HCT116 (cell line): ENCODE measurements at regions not wholly inside any gene's neighbourhood (a gene's known extent, or its start where the extent isn't known, plus 50 kb on each side); places are given as distances from the start of the nearest gene placed in this dataset.

Experiments used
- EZH2 ChIP-seq: fragments of 200-600 bp; sonication (generic); IDR thresholded peaks from 2 replicates; pipeline ENCODE4 v1.6.1; 2017; ENCODE audit warnings: antibody characterized with exemption, mixed run types
- FOSL1 ChIP-seq: IDR thresholded peaks from 2 replicates; pipeline ENCODE4 v1.6.1; 2012; ENCODE audit warnings: low read depth
- JUND ChIP-seq: IDR thresholded peaks from 2 replicates; pipeline ENCODE4 v1.6.1; 2012
- POLR2A ChIP-seq: IDR thresholded peaks from 2 replicates; pipeline ENCODE4 v1.7.0; 2011; ENCODE audit warnings: borderline replicate concordance; ENCODE audit not compliant: insufficient read depth, insufficient read length; ENCODE audit errors: extremely low read depth
- POLR2AphosphoS5 ChIP-seq: IDR thresholded peaks from 2 replicates; pipeline ENCODE4 v1.6.1; 2011; ENCODE audit warnings: mild to moderate bottlenecking, low read depth, low read length, moderate library complexity
- RAD21 ChIP-seq: IDR thresholded peaks from 2 replicates; pipeline ENCODE4 v1.6.1; 2012; ENCODE audit warnings: low read depth, mild to moderate bottlenecking
- SIN3A ChIP-seq: IDR thresholded peaks from 2 replicates; pipeline ENCODE4 v1.6.1; 2012; ENCODE audit warnings: low read depth
- YY1 ChIP-seq: IDR thresholded peaks from 2 replicates; pipeline ENCODE4 v1.6.1; 2011; ENCODE audit warnings: low read length, low read depth, moderate library complexity, mild to moderate bottlenecking; ENCODE audit not compliant: insufficient replicate concordance; ENCODE audit errors: extremely low read depth
- TF ChIP-seq, protein P1 (sequence below), 3 experiments: fragments of 200-600 bp in 1 of 3; sonication (generic) in 1 of 3; IDR thresholded peaks in 2 of 3; conservative IDR thresholded peaks in 1 of 3; 2 replicates each; pipeline ENCODE4 v1.5.1; 2012 to 2017; ENCODE audit warnings: low read depth in 2 of 3, low read length in 2 of 3, antibody characterized with exemption in 1 of 3, borderline replicate concordance in 1 of 3, control low read depth in 1 of 3, mild to moderate bottlenecking in 1 of 3, mixed read lengths in 1 of 3, mixed run types in 1 of 3, moderate library complexity in 1 of 3; ENCODE audit not compliant: insufficient read depth in 1 of 3
- TF ChIP-seq, protein P2 (sequence below): IDR thresholded peaks from 2 replicates; pipeline ENCODE4 v1.6.1; 2012
- TF ChIP-seq, protein P3 (sequence below): IDR thresholded peaks from 2 replicates; pipeline ENCODE4 v1.6.1; 2012; ENCODE audit warnings: low read depth

DNA sequence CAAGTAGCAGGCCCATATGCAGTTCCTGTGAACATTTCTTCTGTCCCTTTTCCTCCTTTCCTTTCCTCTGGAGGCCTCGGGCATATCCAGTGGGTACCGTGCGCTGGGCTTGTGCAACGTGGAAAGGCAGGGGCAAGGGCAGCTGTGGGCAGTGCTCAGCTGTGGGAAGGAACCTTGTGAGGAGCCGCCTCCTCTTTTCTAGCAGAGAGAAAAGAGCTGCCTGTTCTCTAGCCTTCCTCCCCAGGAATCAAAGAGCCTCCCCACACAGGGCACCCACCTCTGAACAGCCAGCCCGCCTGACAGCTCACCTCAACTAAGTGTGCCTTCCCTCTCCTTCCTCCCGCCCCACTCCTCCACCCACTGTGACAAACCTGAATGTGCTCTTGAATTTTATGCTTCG, 143.3 kb upstream of the HDDC2 start:
- TF ChIP-seq, protein P1, sequence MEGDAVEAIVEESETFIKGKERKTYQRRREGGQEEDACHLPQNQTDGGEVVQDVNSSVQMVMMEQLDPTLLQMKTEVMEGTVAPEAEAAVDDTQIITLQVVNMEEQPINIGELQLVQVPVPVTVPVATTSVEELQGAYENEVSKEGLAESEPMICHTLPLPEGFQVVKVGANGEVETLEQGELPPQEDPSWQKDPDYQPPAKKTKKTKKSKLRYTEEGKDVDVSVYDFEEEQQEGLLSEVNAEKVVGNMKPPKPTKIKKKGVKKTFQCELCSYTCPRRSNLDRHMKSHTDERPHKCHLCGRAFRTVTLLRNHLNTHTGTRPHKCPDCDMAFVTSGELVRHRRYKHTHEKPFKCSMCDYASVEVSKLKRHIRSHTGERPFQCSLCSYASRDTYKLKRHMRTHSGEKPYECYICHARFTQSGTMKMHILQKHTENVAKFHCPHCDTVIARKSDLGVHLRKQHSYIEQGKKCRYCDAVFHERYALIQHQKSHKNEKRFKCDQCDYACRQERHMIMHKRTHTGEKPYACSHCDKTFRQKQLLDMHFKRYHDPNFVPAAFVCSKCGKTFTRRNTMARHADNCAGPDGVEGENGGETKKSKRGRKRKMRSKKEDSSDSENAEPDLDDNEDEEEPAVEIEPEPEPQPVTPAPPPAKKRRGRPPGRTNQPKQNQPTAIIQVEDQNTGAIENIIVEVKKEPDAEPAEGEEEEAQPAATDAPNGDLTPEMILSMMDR (IDR thresholded peaks at IDR 0.05 in 2 of 3, conservative IDR thresholded peaks at IDR 0.05 in 1 of 3; ENCODE audit: borderline replicate concordance in 1 of 3, insufficient read depth in 1 of 3, low read depth in 2 of 3, low read length in 2 of 3) = no peak
- TF ChIP-seq JUND = no peak
- TF ChIP-seq YY1 = no peak
- TF ChIP-seq, protein P2, sequence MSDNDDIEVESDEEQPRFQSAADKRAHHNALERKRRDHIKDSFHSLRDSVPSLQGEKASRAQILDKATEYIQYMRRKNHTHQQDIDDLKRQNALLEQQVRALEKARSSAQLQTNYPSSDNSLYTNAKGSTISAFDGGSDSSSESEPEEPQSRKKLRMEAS = no peak
- no peak for TF ChIP-seq POLR2AphosphoS5
- TF ChIP-seq, protein P3, sequence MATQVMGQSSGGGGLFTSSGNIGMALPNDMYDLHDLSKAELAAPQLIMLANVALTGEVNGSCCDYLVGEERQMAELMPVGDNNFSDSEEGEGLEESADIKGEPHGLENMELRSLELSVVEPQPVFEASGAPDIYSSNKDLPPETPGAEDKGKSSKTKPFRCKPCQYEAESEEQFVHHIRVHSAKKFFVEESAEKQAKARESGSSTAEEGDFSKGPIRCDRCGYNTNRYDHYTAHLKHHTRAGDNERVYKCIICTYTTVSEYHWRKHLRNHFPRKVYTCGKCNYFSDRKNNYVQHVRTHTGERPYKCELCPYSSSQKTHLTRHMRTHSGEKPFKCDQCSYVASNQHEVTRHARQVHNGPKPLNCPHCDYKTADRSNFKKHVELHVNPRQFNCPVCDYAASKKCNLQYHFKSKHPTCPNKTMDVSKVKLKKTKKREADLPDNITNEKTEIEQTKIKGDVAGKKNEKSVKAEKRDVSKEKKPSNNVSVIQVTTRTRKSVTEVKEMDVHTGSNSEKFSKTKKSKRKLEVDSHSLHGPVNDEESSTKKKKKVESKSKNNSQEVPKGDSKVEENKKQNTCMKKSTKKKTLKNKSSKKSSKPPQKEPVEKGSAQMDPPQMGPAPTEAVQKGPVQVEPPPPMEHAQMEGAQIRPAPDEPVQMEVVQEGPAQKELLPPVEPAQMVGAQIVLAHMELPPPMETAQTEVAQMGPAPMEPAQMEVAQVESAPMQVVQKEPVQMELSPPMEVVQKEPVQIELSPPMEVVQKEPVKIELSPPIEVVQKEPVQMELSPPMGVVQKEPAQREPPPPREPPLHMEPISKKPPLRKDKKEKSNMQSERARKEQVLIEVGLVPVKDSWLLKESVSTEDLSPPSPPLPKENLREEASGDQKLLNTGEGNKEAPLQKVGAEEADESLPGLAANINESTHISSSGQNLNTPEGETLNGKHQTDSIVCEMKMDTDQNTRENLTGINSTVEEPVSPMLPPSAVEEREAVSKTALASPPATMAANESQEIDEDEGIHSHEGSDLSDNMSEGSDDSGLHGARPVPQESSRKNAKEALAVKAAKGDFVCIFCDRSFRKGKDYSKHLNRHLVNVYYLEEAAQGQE = no peak
- TF ChIP-seq SIN3A = no peak
- TF ChIP-seq EZH2 = no peak
- no peak for TF ChIP-seq FOSL1
- no peak for TF ChIP-seq RAD21
- TF ChIP-seq POLR2A = no peak
